Bronchial epithelial cell (primary cell): ENCODE measurements at regions not wholly inside any gene's neighbourhood (a gene's known extent, or its start where the extent isn't known, plus 50 kb on each side); places are given as distances from the start of the nearest gene placed in this dataset.

Source experiments
- DNase-seq: peaks from one replicate; pipeline ENCODE4 v3.0.0-alpha.2; 2010; ENCODE audit warnings: low read depth
- FAIRE-seq: peaks from 2 replicates; lab custom pipeline; 2011; peaks lifted over from hg19 to GRCh38; lab: Jason Lieb, UNC
- H3K27me3 ChIP-seq: 2 replicates; pipeline ENCODE4 v1.5.1; 2011; ENCODE audit warnings: low read length; ENCODE audit not compliant: control insufficient read depth, insufficient read depth
- H3K36me3 ChIP-seq: 2 replicates; pipeline ENCODE4 v1.5.1; 2011; ENCODE audit warnings: low read length; ENCODE audit not compliant: control insufficient read depth, insufficient read depth
- H3K4me3 ChIP-seq: 2 replicates; pipeline ENCODE4 v1.5.1; 2011; ENCODE audit warnings: mild to moderate bottlenecking, low read depth, low read length, control low read depth
- CTCF ChIP-seq: IDR thresholded peaks from 2 replicates; pipeline ENCODE4 v1.5.1; 2011; ENCODE audit warnings: mild to moderate bottlenecking, moderate library complexity, low read length, control low read depth, inconsistent platforms; ENCODE audit not compliant: insufficient read depth, severe bottlenecking

GRCh38 chr2:221318376-221319130 lies 253.6 kb downstream of the EPHA4 start:
- FAIRE-seq = no peak
- no peak for DNase-seq
- no peak for TF ChIP-seq CTCF
- no peaks in the 10 kb centered on the region for H3K36me3 ChIP-seq
- H3K27me3 ChIP-seq = no peaks in the 10 kb centered on the region
- H3K4me3 ChIP-seq = no peak overlapping the region

- Histone ChIP-seq H3K4me3 (no peak overlapping the region), H3K27me3 (no peaks in the 10 kb centered on the region), H3K36me3 (no peaks in the 10 kb centered on the region)
- DNase-seq (no peak), FAIRE-seq (no peak)
- no peak for TF ChIP-seq CTCF
These were observed 249.4 kb downstream of the EPHA4 start for GRCh38 chr2:221322741-221323140.

- DNase-seq (no peak), FAIRE-seq (no peak)
- Histone ChIP-seq H3K4me3 (no peak overlapping the region), H3K27me3 (no peaks in the 10 kb centered on the region), H3K36me3 (no peaks in the 10 kb centered on the region)
- no peak for TF ChIP-seq CTCF
These were observed 248.6 kb downstream of the EPHA4 start for GRCh38 chr2:221323513-221323912.

- DNase-seq (no peak), FAIRE-seq (no peak)
These were observed 241.7 kb downstream of the EPHA4 start for GRCh38 chr2:221330436-221330835.

GRCh38 chr2:221334481-221335218 lies 237.5 kb downstream of the EPHA4 start:
- TF ChIP-seq CTCF = no peak
- H3K4me3 ChIP-seq = no peak overlapping the region
- FAIRE-seq (no peak), DNase-seq (no peak)
- no peaks in the 10 kb centered on the region for H3K36me3 ChIP-seq
- H3K27me3 ChIP-seq = no peaks in the 10 kb centered on the region

More at GRCh38 chr2:221330436-221330835, 241.7 kb downstream of the EPHA4 start:
- H3K27me3 ChIP-seq = no peaks in the 10 kb centered on the region
- no peak for TF ChIP-seq CTCF
- no peak overlapping the region for H3K4me3 ChIP-seq
- no peaks in the 10 kb centered on the region for H3K36me3 ChIP-seq
